ENCODE measurements at regions not wholly inside any gene's neighbourhood (a gene's known extent, or its start where the extent isn't known, plus 50 kb on each side); places are given as distances from the start of the nearest gene placed in this dataset.

GRCh38 chr19:30091456-30091855 lies 149.4 kb downstream of the URI1 start:
- POLR2A ChIA-PET (ENCODE audit: partially characterized antibody), result no interaction called here
- Histone ChIP-seq H2AK5ac (ENCODE audit: low read depth, low read length) (no peak overlapping the region), H3K4me3 (ENCODE audit: extremely low read depth in 1 of 4, insufficient read depth in 2 of 4, low read depth in 3 of 4, low read length in 4 of 4) (no peak overlapping the region), H2BK5ac (ENCODE audit: low read depth, low read length) (no peak overlapping the region), H3K79me1 (ENCODE audit: low read depth, low read length) (no peaks in the 10 kb centered on the region), H3K79me2 (ENCODE audit: control insufficient read depth in 1 of 2, insufficient read depth in 2 of 2, low read length in 2 of 2) (no peaks in the 10 kb centered on the region), H4K5ac (ENCODE audit: insufficient read length, low read depth, low read length) (no peak overlapping the region), H2BK15ac (ENCODE audit: low read length) (no peak overlapping the region), H3K27ac (ENCODE audit: low read depth, low read length) (no peak overlapping the region), H2BK120ac (replicated peaks; ENCODE audit: low read depth, low read length) (no peak overlapping the region), H3K9me3 (ENCODE audit: insufficient read depth in 2 of 2, low read depth in 1 of 2, low read length in 1 of 2) (no peaks in the 10 kb centered on the region), H3K36me3 (ENCODE audit: control insufficient read depth in 2 of 4, insufficient read depth in 4 of 4, low read length in 3 of 4) (no peaks in the 10 kb centered on the region), H3K23ac (ENCODE audit: insufficient read length) (no peak overlapping the region), H3K27me3 (replicated peaks in 1 of 4; ENCODE audit: control insufficient read depth in 3 of 4, extremely low read depth in 1 of 4, insufficient read depth in 3 of 4, low read length in 3 of 4) (no peaks in the 10 kb centered on the region), H4K91ac (replicated peaks; ENCODE audit: insufficient read length, low read length) (no peak overlapping the region), H2BK20ac (ENCODE audit: low read length) (no peak overlapping the region), H3K18ac (ENCODE audit: extremely low read depth, low read length) (peak overlapping the region; percentile 87; the same call in 1 of the 2 replicates), H3K14ac (ENCODE audit: insufficient read length) (no peak overlapping the region), H3K4ac (replicated peaks; ENCODE audit: insufficient read length, low read depth, low read length) (no peak overlapping the region), H3K9ac (replicated peaks in 1 of 4; ENCODE audit: extremely low read depth in 1 of 4, low read depth in 3 of 4, low read length in 3 of 4) (no peak overlapping the region; a peak in 1 of 7 replicates), H2BK12ac (ENCODE audit: low read depth, low read length) (no peak overlapping the region), H3K4me1 (replicated peaks in 1 of 4; ENCODE audit: control insufficient read depth in 3 of 4, insufficient read depth in 4 of 4, low read length in 3 of 4) (peaks cover 0 to 5% (median 0%) of the 10 kb centered on the region in 4 experiments; a peak in 2 of 7 replicates), H4K8ac (ENCODE audit: extremely low read depth, insufficient read depth, low read length) (no peak overlapping the region), H2AFZ (ENCODE audit: low read length) (no peak overlapping the region), H3K56ac (replicated peaks; ENCODE audit: insufficient read length, low read depth, low read length) (no peak overlapping the region), H3K4me2 (ENCODE audit: insufficient read depth in 1 of 2, low read depth in 2 of 2, low read length in 2 of 2) (no peak overlapping the region), H3K23me2 (ENCODE audit: low read depth, low read length) (no peaks in the 10 kb centered on the region), H4K20me1 (replicated peaks in 1 of 2; ENCODE audit: control insufficient read depth in 1 of 2, insufficient read depth in 2 of 2, low read length in 2 of 2) (no peaks in the 10 kb centered on the region)
- no peak for FAIRE-seq
- DNase-seq (ENCODE audit: low read depth in 1 of 2, low spot score in 2 of 2), result no peak
- no peak for TF ChIP-seq CREB1 (IDR thresholded peaks at IDR 0.05)
- TF ChIP-seq POU5F1 (IDR thresholded peaks at IDR 0.05; ENCODE audit: low read depth, low read length), result no peak
- no peak for TF ChIP-seq HDAC6 (IDR thresholded peaks at IDR 0.05; ENCODE audit: low read depth, low read length)
- TF ChIP-seq CHD1 (IDR thresholded peaks at IDR 0.05; ENCODE audit: low read depth, low read length), result no peak
- TF ChIP-seq TAF7 (optimal IDR thresholded peaks at IDR 0.05; ENCODE audit: borderline replicate concordance, low read depth, low read length), result no peak
- TF ChIP-seq CEBPB (IDR thresholded peaks at IDR 0.05; ENCODE audit: low read depth, low read length), result no peak
- TF ChIP-seq SRF (IDR thresholded peaks at IDR 0.05; ENCODE audit: low read depth, low read length), result no peak
- no peak for TF ChIP-seq SP4 (IDR thresholded peaks at IDR 0.05; ENCODE audit: low read length)
- no peak for TF ChIP-seq SUZ12 (IDR thresholded peaks at IDR 0.05; ENCODE audit: low read length)
- no peak for TF ChIP-seq SAP30 (IDR thresholded peaks at IDR 0.05; ENCODE audit: insufficient read depth, insufficient replicate concordance, low read length)
- TF ChIP-seq EP300 (IDR thresholded peaks at IDR 0.05; ENCODE audit: borderline replicate concordance in 1 of 2, low read depth in 2 of 2, low read length in 2 of 2), result no peak
- WGBS, 2 experiments (ENCODE audit: extremely low coverage in 1 of 2, insufficient coverage in 1 of 2, insufficient read length in 1 of 2, insufficient replicate concordance in 2 of 2, low coverage in 1 of 2, low lambda C conversion rate in 2 of 2, missing lambda C conversion rate in 1 of 2), result 91% methylated on average over 10 of the region's 10 CpGs; no CpG with 5 or more reads in 1 of the 2 experiments
- CTCF ChIA-PET (ENCODE audit: partially characterized antibody), result interaction anchor here (0.5 to 1.5 kb wide), 4 partner anchors 10 to 96 kb away, joined by 3 to 5 read pairs (median 4); no protein-coding TSS in a partner anchor

Data from H1 (cell line).